ENCODE measurements at regions not wholly inside any gene's neighbourhood (a gene's known extent, or its start where the extent isn't known, plus 50 kb on each side); places are given as distances from the start of the nearest gene placed in this dataset.
"Not testable (repeated sequence)": the region's sequence is repeated elsewhere in the genome, so short reads cannot be mapped to it uniquely, and the experiment has no call there.

DNA sequence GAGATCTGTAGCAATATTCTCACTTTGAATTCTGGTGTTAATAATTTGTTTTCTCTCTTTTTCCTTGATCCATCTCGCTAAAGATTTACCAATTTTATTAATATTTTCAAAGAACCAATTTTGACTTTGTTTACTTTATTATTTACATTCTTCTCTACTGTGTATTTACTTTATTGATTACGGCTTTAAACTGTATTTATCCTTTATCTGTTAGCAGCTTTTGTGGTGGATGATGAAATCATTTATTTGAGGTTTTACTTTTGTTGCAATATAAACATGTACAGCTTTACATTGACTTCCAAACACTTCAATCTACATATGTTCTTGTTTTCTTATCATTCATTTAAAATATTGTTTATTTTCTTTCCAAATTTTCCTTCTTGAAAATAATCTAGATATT lies 719.9 kb downstream of the ADCYAP1 start:
- ATAC-seq (no peak), DNase-seq (ENCODE audit: low spot score) (no peak)

- DNase-seq (ENCODE audit: low spot score), result no peak
- ATAC-seq, result no peak
Measured at GRCh38 chr18:1627494-1627893, 722.8 kb downstream of the ADCYAP1 start.

DNA sequence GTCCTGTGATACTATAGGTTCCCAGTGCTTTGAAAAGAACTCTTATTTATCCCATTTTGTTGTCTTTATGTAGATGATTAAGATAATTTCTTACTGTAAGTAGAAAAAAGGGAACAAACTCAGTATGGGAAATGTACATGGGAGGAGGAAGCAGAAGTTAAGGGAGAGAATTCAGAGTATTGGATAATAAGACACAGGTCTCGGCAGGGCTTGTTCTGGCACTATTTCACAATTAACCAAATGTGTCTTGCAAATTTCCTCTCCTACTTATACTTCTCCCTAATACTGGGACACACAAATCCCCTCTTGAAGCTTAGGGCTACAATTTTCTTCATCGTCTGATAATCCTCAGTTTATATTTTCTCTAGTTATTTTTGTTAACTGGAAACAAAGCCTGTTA lies 744.0 kb downstream of the ADCYAP1 start:
- ATAC-seq, result no peak

GRCh38 chr18:1652018-1652417 lies 747.3 kb downstream of the ADCYAP1 start:
- no peak for ATAC-seq
- DNase-seq (ENCODE audit: low spot score), result no peak

More for the DNA sequence above, 744.0 kb downstream of the ADCYAP1 start:
- DNase-seq (ENCODE audit: low spot score), result no peak

- ATAC-seq (no peak), DNase-seq (ENCODE audit: low spot score) (no peak)
Measured at GRCh38 chr18:1653873-1654272, 749.2 kb downstream of the ADCYAP1 start.

- ATAC-seq (no peak), DNase-seq (ENCODE audit: low spot score) (no peak)
Measured at GRCh38 chr18:1657876-1658275, 753.2 kb downstream of the ADCYAP1 start.

- ATAC-seq, result no peak
- DNase-seq (ENCODE audit: low spot score), result no peak
Measured at GRCh38 chr18:1658908-1659566, 754.4 kb downstream of the ADCYAP1 start.

DNA sequence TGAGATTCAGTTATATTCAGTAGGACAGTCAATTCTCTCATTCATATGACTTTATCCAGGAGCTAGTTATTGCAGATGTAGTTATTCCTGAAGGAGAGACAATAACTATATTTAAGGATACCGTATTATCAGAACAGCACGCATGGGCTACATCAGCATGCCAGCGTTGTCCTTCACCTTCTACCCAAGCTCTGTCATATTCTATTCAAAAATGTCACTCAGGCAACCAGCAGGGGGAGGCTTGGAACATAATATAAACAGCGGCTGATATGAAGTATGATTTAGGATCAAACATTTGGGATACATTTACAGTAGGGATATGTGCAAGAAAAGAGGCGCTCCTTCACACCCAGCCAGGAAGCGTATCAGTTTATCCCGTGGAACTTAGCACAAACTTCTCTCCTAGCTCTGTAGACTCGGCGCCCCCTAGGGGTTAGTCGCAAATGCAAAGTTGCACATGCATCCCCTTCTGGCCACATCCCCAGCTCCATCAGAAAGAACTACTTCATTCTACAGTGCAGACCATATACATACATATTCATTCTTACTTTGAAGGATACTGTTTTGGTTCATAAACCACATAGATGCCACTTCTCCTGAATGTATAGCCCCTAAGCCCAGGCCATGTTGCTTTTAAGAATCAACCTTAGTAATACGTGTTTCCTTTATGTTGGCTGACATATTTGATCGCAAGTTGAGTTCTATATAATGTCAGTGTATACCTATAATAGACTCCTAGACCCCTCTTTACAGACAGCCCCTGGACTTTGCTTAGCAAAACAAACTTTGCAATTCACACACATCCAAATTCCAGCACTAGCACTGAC lies 759.4 kb downstream of the ADCYAP1 start:
- peak; percentile 58 for DNase-seq (ENCODE audit: low spot score)
- ATAC-seq, result peak; percentile 91

DNA sequence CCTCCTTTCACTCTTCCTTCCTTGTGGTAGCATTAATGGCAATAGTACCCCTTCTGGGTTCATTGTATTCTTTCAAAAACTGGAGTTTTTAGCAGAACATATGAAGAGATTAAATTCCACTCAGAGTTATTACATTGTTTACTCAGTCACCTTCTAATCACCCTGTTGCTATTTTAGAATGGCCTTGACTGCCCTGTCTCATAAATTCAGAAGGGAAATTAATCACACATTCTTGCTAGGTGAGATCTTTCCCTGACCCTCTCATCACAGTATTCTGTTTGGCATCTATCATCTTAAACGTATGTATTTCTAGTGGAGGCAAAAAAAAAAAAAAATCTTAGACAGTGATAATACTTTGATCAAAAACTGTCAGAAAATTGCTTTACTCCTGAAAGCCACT lies 760.4 kb downstream of the ADCYAP1 start:
- ATAC-seq (no peak), DNase-seq (ENCODE audit: low spot score) (no peak)

GRCh38 chr18:1668279-1668678 lies 763.6 kb downstream of the ADCYAP1 start:
- ATAC-seq (no peak), DNase-seq (ENCODE audit: low spot score) (no peak)

GRCh38 chr18:1671710-1672109 lies 767.0 kb downstream of the ADCYAP1 start:
- DNase-seq (ENCODE audit: low spot score); ATAC-seq: not testable (repeated sequence)

DNA sequence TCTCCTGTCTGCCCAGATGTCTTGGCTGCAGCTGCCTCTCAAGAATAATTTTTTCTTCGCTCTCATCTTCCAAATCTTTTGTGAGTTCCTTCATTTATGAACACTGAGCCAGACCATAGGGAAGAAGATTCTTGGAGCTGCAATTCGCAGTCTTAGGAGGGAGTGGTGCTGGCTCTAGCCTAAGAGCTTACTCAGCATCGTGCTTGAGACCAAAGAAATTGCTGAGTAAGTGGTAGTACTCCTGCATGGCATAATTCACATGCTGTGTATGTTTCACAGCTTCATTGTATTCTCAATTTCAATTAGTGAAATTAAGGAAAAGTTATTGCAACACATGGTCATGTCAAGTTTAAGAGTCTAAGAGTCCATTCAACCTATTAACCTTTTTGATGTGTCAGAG lies 771.7 kb downstream of the ADCYAP1 start:
- DNase-seq (ENCODE audit: low spot score) (no peak), ATAC-seq (no peak)

DNA sequence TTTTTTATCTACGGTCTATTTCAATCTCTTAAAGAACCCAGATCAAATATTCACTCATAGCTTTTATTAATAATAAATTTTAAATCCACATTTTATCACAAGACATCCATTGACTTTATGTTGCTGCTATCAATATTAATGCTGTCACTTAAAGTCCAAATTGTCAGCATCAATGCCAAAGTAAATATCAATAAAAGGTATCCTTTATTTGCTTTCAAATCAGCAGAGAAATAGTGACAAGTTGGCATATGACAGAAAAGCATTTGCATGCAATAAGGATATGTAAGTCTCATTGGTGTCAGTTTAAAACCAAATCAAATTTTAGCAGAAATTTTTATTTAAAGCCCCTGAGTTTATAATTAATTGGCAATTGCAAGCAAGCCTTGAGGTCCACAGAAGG lies 775.4 kb downstream of the ADCYAP1 start:
- DNase-seq (ENCODE audit: low spot score) (no peak), ATAC-seq (no peak)

- ATAC-seq (no peak), DNase-seq (ENCODE audit: low spot score) (no peak)
Measured at GRCh38 chr18:1691863-1692262, 787.2 kb downstream of the ADCYAP1 start.

GRCh38 chr18:1708006-1708405 lies 803.3 kb downstream of the ADCYAP1 start:
- no peak for DNase-seq (ENCODE audit: low spot score)
- no peak for ATAC-seq

DNA sequence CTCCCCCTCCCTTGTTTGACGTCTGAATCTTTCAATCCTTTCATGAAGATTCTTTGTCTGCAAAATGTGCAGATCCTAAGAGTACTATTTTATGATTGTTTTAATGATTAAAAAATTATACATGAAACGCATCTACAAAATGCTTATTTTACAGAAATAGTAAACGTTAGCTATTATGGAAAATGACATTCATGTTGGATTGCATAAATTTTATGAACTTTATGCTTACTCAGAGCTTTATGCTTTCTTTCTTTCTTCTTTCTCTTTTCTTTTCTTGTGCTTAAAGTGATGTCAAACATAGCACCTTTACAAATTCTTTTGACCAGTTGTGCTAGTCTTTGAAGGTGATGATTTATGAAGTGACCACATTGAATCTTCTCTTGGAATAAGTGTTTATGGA lies 805.4 kb downstream of the ADCYAP1 start:
- DNase-seq (ENCODE audit: low spot score), result no peak
- no peak for ATAC-seq

DNA sequence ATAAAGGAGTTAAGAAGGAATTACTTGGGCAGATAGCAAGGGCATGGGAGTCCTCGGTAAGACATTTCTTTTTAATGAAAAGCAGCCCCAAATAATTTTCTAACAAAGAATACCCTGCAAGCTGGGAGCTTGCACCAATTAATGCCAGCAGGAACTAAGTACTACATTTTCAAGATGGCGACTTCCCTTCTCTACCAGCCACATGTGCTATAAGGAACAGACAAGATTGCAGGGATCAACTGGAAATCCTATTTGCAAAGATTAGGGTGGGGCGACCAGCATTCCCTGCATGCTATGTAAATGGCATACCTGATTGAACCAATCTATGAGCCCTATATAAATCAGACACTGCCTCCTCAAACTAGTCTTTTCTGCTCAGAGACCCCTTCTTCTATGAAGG lies 827.5 kb downstream of the ADCYAP1 start:
- no peak for ATAC-seq
- no peak for DNase-seq (ENCODE audit: low spot score)

GRCh38 chr18:1746131-1746530 lies 825.2 kb downstream of the METTL4 start:
- ATAC-seq, result no peak
- DNase-seq (ENCODE audit: low spot score), result no peak

GRCh38 chr18:1751249-1751648 lies 820.1 kb downstream of the METTL4 start:
- ATAC-seq, result no peak
- DNase-seq (ENCODE audit: low spot score), result no peak

- DNase-seq (ENCODE audit: low spot score), result no peak
- no peak for ATAC-seq
Measured at GRCh38 chr18:1760901-1761300, 810.4 kb downstream of the METTL4 start.

DNA sequence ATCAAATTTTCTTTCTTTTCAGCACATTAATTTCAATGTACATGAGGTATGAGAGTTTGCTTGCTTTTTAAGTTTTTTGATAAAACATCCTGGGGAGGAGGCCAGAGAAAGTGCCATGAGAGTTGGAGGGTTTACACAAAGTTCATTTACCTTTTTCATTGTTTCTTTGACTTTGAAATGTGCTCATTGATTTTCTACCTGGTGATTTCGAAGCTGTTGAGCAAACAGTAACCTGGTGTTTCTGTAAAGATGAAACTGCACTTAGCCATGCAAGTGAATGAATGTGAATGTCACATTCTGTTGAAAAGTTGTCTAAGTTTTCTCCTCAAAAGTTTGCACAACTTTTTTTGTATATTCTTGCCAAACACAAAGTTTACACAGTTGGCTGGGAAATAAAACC lies 797.0 kb downstream of the METTL4 start:
- DNase-seq (ENCODE audit: low spot score) (no peak), ATAC-seq (peak; percentile 74)

DNA sequence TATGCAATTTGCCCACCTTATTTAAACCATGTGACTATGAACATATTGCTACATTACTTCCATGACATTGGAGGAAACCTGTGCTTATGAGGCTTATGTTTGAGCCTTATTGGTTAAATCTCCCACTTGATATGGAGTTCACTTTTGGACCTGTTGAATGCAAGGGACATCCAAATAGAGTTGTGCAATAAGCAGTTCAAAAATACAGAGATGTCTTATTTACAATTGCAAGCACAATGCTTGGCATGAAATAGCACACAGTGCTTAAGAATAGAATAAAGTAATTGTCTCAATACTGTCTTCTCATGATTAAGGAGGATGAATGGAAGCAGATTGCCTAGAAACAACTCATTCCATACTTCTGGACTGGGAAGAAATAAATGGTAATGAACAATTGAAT lies 793.5 kb downstream of the METTL4 start:
- peak; percentile 70 for ATAC-seq
- DNase-seq (ENCODE audit: low spot score), result no peak

All from left lobe of liver (tissue), 2 donors.